Upper lobe of left lung (tissue), 4 donors: ENCODE measurements at regions not wholly inside any gene's neighbourhood (a gene's known extent, or its start where the extent isn't known, plus 50 kb on each side); places are given as distances from the start of the nearest gene placed in this dataset.

Source experiments
- EP300 ChIP-seq, 4 donors: sonication (generic); formaldehyde crosslinking; IDR thresholded peaks; one replicate each; pipeline ENCODE4 v1.5.1; 2017; ENCODE audit warnings: antibody characterized with exemption in 4 of 4, control low read depth in 2 of 4
- POLR2A ChIP-seq, 4 donors: fragments of 450-650 bp; IDR thresholded peaks; one replicate each; pipeline ENCODE4 v1.5.1; 2016 to 2017; ENCODE audit warnings: antibody characterized with exemption in 4 of 4, mild to moderate bottlenecking in 2 of 4
- TF ChIP-seq, protein P1 (sequence below), 6 experiments: fragments of 450-650 bp in 4 of 6; fragments of 200-600 bp in 2 of 6; sonication (generic) in 2 of 6; IDR thresholded peaks; one replicate each; pipeline ENCODE4 v1.5.1; 2016 to 2019; ENCODE audit warnings: antibody characterized with exemption in 6 of 6

GRCh38 chr1:80926531-80926930 lies 874.2 kb upstream of the ADGRL2 start:
- TF ChIP-seq, protein P1, sequence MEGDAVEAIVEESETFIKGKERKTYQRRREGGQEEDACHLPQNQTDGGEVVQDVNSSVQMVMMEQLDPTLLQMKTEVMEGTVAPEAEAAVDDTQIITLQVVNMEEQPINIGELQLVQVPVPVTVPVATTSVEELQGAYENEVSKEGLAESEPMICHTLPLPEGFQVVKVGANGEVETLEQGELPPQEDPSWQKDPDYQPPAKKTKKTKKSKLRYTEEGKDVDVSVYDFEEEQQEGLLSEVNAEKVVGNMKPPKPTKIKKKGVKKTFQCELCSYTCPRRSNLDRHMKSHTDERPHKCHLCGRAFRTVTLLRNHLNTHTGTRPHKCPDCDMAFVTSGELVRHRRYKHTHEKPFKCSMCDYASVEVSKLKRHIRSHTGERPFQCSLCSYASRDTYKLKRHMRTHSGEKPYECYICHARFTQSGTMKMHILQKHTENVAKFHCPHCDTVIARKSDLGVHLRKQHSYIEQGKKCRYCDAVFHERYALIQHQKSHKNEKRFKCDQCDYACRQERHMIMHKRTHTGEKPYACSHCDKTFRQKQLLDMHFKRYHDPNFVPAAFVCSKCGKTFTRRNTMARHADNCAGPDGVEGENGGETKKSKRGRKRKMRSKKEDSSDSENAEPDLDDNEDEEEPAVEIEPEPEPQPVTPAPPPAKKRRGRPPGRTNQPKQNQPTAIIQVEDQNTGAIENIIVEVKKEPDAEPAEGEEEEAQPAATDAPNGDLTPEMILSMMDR (IDR thresholded peaks at IDR 0.05) = no peak
- TF ChIP-seq POLR2A (IDR thresholded peaks at IDR 0.05) = no peak
- no peak for TF ChIP-seq EP300 (IDR thresholded peaks at IDR 0.05)
